GM18507 (cell line): ENCODE measurements at regions not wholly inside any gene's neighbourhood (a gene's known extent, or its start where the extent isn't known, plus 50 kb on each side); places are given as distances from the start of the nearest gene placed in this dataset.
"Not testable (repeated sequence)": the region's sequence is repeated elsewhere in the genome, so short reads cannot be mapped to it uniquely, and the experiment has no call there.

ENCODE experiments used
- DNase-seq: peaks from one replicate; pipeline ENCODE4 v3.0.0; 2011; ENCODE audit warnings: low read depth; ENCODE audit not compliant: insufficient read length; ENCODE audit errors: extremely low spot score
- FAIRE-seq: peaks from 2 replicates; lab custom pipeline; 2011; peaks lifted over from hg19 to GRCh38; lab: Jason Lieb, UNC

DNA sequence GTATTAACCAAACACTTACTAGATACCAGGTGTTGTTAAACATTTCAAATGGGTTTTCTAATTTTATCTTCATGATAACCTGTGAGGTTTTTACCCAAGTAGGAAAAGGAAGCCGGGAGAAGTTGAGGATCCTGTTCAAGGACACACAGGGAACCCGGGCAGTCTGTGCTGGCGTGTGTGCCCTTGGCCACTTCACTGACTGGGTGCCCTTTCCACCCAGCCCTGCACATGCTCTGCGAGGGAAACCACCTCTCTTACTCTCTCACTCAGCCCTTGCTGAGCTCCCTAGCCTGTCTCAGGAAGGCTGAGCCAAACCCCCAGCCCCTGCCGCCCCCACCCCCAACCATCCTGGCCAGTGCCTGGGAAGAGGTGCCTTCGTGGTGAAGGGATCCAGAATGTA is 51.8 kb downstream of the TEX44 start:
- DNase-seq: no peak
- FAIRE-seq: no peak

DNA sequence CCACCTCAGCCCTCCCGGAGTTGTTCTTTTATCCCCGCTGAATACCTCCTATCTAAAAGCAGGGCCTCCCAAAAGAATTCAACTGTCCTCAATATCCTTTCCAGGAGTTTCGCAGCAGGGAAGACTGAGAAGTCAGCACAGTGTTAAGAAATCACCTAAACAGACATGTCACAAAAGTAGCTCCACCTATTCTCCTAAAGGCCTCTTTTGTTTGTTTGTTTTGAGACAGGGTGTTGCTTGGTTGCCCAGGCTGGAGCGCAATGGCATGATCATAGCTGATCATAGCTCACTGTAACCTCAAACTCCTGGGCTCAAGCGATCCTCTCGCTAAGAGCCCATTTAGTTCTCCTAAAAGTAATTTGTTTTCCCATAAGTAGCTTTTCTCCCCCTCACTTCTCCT is 53.8 kb downstream of the TEX44 start:
- FAIRE-seq (no peak), DNase-seq (no peak)

DNA sequence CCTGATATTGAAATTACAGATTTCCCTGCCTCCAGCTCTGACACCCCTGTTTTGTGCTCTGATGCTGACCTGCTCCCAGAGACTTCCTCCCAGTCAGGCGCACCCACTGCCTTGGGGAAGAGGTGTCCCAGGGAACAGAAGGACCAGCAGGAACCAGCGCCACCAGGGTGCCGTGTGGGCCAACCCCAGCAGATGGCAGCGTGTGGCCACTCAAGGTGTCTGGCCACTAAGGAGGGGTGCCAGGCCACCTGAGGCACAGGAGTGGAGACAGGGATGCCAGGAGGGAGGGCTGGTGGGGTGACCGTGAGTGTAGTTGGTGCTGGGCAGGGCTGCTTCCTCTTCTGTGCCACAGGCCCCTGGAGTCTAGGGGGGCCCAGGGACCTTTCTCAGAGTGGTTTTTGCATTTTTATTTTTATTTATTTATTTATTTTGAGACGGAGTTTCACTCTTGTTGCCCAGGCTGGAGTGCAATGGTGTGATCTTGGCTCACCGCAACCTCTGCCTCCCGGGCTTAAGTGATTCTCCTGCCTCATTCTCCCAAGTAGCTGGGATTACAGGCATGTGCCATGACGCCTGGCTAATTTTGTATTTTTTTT is 56.0 kb downstream of the TEX44 start:
- DNase-seq (no peak), FAIRE-seq (peak; percentile 80)

DNA sequence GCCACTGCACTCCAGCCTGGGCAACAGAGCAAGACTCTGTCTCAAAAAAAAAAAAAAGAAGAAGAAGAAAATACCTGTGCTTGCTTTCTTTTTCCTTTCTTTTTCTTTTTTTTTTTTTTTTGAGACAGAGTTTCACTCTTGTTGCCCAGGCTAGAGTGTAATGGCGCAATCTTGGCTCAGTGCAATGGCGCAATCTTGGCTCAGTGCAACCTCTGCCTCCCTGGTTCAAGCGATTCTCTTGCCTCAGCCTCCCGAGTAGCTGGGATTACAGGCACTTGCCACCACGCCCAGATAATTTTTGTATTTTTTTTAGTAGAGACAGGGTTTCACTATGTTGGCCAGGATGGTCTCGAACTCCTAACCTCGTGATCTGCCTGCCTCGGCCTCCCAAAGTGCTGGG is 56.8 kb upstream of the PTMA start:
- FAIRE-seq, DNase-seq: not testable (repeated sequence)

DNA sequence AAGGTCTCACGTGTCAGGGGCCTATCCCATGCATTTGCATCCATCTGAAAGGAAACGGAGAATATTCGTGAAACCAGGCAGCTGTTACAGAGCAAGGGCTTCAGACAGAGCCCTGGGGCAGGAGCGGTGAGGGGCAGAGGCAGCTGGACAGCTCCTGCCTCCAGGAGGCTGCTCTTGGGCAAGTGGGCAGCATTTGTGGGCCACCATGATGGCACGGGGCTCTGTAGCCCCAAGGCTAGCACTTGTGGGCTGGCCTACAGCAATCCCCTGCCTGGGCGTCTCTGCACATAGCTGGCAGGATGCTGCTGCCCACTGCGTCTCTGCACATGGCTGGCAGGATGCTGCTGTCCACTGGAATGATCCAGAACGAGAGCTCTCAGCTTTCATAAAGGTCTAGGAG is 52.8 kb upstream of the PTMA start:
- FAIRE-seq (no peak), DNase-seq (no peak)

DNA sequence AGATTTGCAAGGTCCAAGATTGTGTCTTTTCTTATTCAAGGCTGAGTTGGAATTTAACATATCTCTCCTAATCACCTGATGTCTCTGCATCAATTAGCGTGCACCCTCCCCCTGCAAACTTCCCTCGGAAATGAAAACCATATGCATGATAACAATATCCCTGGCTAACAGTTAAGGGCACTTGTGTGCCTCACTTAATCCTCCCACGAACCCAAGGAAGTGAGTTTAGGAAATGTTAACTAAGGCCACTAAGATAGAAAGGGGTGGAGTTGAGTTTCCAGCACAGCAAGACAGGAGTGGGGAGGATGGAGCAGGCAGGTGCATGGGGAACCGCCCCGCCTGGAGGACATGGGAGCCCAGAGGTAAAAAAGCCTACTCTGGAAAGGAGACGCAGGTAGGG is 52.4 kb upstream of the PTMA start:
- FAIRE-seq: no peak
- DNase-seq: no peak
